HepG2 (cell line): ENCODE measurements at regions not wholly inside any gene's neighbourhood (a gene's known extent, or its start where the extent isn't known, plus 50 kb on each side); places are given as distances from the start of the nearest gene placed in this dataset.

Source experiments
- ATF6 ChIP-seq: sonication (generic); formaldehyde crosslinking; conservative IDR thresholded peaks from 2 replicates; pipeline ENCODE4 v1.4.0; 2020; ENCODE audit warnings: missing genetic modification reagents
- BRCA1 ChIP-seq: sonication (generic); formaldehyde crosslinking; IDR thresholded peaks from 2 replicates; pipeline ENCODE4 v1.4.0; 2020; ENCODE audit warnings: missing genetic modification reagents
- DZIP1 ChIP-seq: sonication (generic); formaldehyde crosslinking; IDR thresholded peaks from 2 replicates; pipeline ENCODE4 v1.5.0; 2020; ENCODE audit warnings: mild to moderate bottlenecking, missing genetic modification reagents
- EP300 ChIP-seq, 3 experiments: sonication (generic) in 1 of 3; formaldehyde crosslinking in 1 of 3; IDR thresholded peaks; 2 replicates each; pipeline versions ENCODE4 v1.5.1 to v1.6.1; 2011 to 2020; ENCODE audit warnings: low read depth in 2 of 3, low read length in 2 of 3, borderline replicate concordance in 1 of 3, improper control_type of control experiment in 1 of 3, mild to moderate bottlenecking in 1 of 3, missing genetic modification reagents in 1 of 3, moderate library complexity in 1 of 3
- FIP1L1 ChIP-seq: fragments of 200-400 bp; formaldehyde crosslinking; IDR thresholded peaks from 2 replicates; pipeline ENCODE4 v1.6.1; 2018; ENCODE audit warnings: low read depth, mild to moderate bottlenecking, low read length, moderate library complexity, borderline replicate concordance; ENCODE audit not compliant: insufficient read depth
- HNRNPH1 ChIP-seq: fragments of 200-400 bp; formaldehyde crosslinking; optimal IDR thresholded peaks from 2 replicates; pipeline ENCODE3; 2017; ENCODE audit warnings: mild to moderate bottlenecking, low read depth, low read length
- ISX ChIP-seq: sonication (generic); formaldehyde crosslinking; conservative IDR thresholded peaks from 2 replicates; pipeline ENCODE4 v1.5.0; 2020; ENCODE audit warnings: missing genetic modification reagents
- SP2 ChIP-seq: sonication (generic); formaldehyde crosslinking; IDR thresholded peaks from 2 replicates; pipeline ENCODE4 v1.5.1; 2020; ENCODE audit warnings: mild to moderate bottlenecking, missing genetic modification reagents
- ZFP41 ChIP-seq: sonication (generic); formaldehyde crosslinking; IDR thresholded peaks from 2 replicates; pipeline ENCODE4 v1.4.0; 2020; ENCODE audit warnings: mild to moderate bottlenecking, missing genetic modification reagents, borderline replicate concordance
- ZNF121 ChIP-seq: sonication (generic); formaldehyde crosslinking; IDR thresholded peaks from 2 replicates; pipeline ENCODE4 v1.5.0; 2020; ENCODE audit warnings: mild to moderate bottlenecking, missing genetic modification reagents
- ZNF180 ChIP-seq: sonication (generic); formaldehyde crosslinking; IDR thresholded peaks from 2 replicates; pipeline ENCODE4 v1.4.0; 2020; ENCODE audit warnings: low read depth, missing genetic modification reagents, borderline replicate concordance
- TF ChIP-seq, protein P1 (sequence below): sonication (generic); formaldehyde crosslinking; IDR thresholded peaks from 2 replicates; pipeline ENCODE4 v1.5.0; 2020; ENCODE audit warnings: mild to moderate bottlenecking, missing genetic modification reagents, moderate library complexity

DNA sequence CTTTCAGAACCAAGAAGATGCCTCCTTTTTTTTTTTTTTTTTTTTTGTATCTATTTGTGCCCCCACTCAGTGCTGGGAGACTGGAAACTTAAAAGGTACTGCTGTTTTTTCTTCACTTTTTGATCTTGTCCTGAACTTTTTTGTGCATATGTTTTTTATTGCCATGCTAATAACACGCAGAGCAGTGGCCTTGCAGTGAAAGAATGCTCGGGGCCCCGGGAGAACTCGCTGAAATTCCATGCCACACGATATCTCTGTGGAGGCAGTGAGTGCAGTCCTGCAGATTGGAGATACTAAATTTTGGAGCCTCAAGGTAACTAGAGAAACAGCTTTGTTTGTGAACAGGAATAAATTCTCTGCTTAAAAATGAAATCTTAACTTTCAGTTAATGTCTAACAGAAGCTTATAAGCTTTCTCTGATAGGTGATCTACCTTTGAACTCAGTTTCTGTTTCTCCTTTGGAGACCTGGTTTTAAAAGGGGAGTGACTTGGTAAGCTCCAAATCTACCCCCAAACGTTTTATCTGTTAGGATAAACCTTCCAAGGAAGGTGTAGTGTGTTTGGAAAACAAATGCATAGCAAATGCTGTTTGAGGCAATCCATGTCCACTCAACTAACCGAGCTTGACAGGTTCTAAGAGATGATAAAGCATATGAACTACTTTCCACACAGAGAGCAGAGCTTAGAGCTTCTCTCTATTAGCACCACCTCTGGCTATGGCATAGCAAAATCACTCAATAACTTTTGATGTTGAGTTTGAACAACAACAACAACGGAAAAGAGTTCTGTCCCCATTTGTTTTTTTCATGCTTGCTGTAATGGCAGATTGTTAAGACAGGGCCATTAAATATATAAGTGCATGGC is 113.7 kb upstream of the PLXNA2 start:
- TF ChIP-seq SP2 (CRISPR knock-in tag) (no peak), ZNF121 (CRISPR knock-in tag) (no peak), ISX (CRISPR knock-in tag) (no peak), ATF6 (CRISPR knock-in tag) (no peak), EP300 (IDR thresholded peaks at IDR 0.05; ENCODE audit: low read depth in 2 of 2, low read length in 2 of 2) (no peak), EP300 (CRISPR knock-in tag; IDR thresholded peaks at IDR 0.05; ENCODE audit: borderline replicate concordance) (no peak), DZIP1 (CRISPR knock-in tag) (no peak), ZNF180 (CRISPR knock-in tag) (no peak), FIP1L1 (no peak), HNRNPH1 (no peak), ZFP41 (no peak), BRCA1 (CRISPR knock-in tag) (no peak)
- TF ChIP-seq, protein P1, sequence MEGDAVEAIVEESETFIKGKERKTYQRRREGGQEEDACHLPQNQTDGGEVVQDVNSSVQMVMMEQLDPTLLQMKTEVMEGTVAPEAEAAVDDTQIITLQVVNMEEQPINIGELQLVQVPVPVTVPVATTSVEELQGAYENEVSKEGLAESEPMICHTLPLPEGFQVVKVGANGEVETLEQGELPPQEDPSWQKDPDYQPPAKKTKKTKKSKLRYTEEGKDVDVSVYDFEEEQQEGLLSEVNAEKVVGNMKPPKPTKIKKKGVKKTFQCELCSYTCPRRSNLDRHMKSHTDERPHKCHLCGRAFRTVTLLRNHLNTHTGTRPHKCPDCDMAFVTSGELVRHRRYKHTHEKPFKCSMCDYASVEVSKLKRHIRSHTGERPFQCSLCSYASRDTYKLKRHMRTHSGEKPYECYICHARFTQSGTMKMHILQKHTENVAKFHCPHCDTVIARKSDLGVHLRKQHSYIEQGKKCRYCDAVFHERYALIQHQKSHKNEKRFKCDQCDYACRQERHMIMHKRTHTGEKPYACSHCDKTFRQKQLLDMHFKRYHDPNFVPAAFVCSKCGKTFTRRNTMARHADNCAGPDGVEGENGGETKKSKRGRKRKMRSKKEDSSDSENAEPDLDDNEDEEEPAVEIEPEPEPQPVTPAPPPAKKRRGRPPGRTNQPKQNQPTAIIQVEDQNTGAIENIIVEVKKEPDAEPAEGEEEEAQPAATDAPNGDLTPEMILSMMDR (CRISPR knock-in tag) = no peak
